Fibroblast of mammary gland (primary cell): ENCODE measurements at regions not wholly inside any gene's neighbourhood (a gene's known extent, or its start where the extent isn't known, plus 50 kb on each side); places are given as distances from the start of the nearest gene placed in this dataset.
"Not testable (repeated sequence)": the region's sequence is repeated elsewhere in the genome, so short reads cannot be mapped to it uniquely, and the experiment has no call there.

Source experiments
- DNase-seq: peaks from one replicate; pipeline ENCODE4 v3.0.0-alpha.2; 2010; ENCODE audit warnings: low read depth
- H3K4me3 ChIP-seq: 2 replicates; pipeline ENCODE4 v1.5.1; 2011; ENCODE audit warnings: low read depth, mild to moderate bottlenecking, low read length, moderate library complexity; ENCODE audit not compliant: control insufficient read depth
- TF ChIP-seq, protein P1 (sequence below): conservative IDR thresholded peaks from 2 replicates; pipeline ENCODE4 v1.5.1; 2011; ENCODE audit warnings: low read depth, low read length, inconsistent platforms; ENCODE audit not compliant: control insufficient read depth, insufficient read depth

DNA sequence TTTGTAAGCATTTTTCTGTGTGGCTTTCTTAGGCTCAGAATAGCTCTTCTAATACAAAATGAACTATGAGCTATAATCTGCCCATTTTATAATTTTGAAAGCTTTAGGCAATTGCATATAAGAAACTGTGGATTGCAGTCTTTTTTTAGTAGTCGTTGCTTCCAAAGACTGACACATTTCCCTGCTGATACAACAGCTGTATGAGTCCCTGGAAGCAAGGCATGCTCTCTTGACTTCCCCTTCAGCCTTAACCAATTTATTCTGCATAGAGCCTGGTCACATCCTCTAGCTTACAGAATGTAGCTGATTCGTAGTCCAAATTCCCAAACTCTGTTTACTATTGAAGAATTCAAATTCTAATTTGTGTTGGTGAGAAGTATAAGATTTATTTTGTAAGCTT is 155.3 kb upstream of the EYA4 start:
- TF ChIP-seq, protein P1, sequence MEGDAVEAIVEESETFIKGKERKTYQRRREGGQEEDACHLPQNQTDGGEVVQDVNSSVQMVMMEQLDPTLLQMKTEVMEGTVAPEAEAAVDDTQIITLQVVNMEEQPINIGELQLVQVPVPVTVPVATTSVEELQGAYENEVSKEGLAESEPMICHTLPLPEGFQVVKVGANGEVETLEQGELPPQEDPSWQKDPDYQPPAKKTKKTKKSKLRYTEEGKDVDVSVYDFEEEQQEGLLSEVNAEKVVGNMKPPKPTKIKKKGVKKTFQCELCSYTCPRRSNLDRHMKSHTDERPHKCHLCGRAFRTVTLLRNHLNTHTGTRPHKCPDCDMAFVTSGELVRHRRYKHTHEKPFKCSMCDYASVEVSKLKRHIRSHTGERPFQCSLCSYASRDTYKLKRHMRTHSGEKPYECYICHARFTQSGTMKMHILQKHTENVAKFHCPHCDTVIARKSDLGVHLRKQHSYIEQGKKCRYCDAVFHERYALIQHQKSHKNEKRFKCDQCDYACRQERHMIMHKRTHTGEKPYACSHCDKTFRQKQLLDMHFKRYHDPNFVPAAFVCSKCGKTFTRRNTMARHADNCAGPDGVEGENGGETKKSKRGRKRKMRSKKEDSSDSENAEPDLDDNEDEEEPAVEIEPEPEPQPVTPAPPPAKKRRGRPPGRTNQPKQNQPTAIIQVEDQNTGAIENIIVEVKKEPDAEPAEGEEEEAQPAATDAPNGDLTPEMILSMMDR: no peak

DNA sequence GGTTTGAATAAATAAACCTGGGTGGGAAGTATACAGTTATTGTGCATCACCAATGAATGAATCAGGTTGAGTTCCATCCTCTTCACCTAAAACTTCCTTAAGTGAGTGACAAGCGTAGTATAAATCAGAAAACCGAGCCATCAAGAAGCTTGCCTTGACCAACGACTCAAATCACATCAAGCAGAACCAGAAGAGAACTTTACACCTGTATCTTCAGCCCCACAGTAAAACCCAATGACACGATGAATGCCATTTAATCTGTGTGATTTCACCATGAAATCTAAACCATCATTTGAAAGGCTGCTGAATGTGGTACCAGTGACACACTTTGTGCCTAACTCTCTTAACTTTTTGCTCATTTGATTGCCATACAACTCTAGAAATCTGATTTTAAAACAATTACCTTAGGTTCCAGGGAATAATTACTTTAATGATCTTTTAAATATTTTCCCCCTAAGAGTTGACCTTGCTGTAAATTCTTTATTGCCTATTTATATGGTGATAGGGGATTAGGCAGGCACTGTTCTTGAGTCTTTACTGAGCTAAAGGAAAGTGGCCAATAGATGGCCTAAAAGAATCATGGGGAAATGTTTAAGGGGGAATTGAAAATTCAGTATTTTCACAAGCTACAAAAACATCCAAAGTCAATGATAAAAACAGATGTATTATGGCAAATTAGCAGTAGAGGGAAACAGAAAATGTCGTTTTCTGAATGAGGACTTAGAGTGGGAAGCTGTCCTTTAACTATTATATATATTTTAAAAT is 152.0 kb upstream of the EYA4 start:
- TF ChIP-seq, protein P1: no peak
- no peak for DNase-seq
- no peak overlapping the region for H3K4me3 ChIP-seq

More for the DNA sequence above, 155.3 kb upstream of the EYA4 start:
- no peak overlapping the region for H3K4me3 ChIP-seq
- no peak for DNase-seq

DNA sequence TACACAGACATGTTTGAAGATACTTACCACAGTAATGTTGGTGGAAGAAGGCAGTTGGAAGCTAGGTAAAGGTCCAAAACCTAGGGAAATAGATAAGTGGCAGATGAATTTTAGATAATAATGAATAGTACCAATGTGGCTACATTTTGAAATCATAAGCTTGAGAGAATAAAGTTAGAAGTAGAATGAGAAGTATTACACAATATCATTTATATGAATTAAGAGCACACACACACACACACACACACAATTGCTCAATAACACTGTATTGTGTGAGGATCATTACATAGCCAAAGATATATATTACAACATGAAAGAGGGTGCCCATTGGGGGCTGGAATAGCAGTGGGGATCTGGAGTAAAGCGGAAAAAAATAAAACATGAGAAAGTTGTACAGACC is 149.0 kb upstream of the EYA4 start:
- no peak for DNase-seq
- H3K4me3 ChIP-seq: no peak overlapping the region
- TF ChIP-seq, protein P1: no peak

DNA sequence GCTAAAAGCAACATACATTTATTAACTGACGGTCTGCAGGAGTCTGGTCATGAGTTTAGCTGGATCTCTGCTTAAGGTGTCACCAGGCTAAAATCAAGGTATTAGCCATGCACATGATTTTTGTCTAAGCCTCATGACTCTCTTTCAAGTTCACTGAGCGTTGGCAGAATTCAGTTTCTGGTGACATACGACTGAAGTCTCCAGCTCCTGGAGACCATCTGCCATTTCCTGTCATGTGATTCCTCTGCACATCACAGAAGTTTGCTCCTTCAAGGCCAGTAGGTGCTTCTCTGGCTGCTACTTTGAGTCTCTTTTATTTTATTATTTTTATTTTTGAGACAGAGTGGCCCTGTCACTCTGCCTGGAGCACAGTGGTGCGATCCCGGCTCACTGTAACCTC is 148.4 kb upstream of the EYA4 start:
- no peak overlapping the region for H3K4me3 ChIP-seq
- TF ChIP-seq, protein P1: no peak
- DNase-seq: no peak

DNA sequence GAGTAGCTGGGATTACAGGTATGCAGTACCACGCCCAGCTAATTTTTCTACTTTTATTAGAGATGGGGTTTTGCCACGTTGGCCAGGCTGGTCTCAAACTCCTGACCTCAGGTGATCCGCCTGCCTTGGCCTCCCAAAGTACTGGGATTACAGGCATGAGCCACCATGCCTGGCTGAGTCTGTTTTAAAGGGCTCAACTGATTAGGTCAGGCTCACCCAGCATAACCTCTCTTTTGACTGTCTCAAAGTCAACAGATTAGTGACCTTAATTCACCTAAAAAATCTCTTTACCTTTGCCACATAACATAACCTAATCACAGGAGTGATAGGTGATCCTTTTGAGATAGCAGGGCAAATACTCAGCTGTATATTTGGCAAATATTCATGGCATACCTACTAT is 147.9 kb upstream of the EYA4 start:
- not testable (repeated sequence) for H3K4me3 ChIP-seq, DNase-seq

DNA sequence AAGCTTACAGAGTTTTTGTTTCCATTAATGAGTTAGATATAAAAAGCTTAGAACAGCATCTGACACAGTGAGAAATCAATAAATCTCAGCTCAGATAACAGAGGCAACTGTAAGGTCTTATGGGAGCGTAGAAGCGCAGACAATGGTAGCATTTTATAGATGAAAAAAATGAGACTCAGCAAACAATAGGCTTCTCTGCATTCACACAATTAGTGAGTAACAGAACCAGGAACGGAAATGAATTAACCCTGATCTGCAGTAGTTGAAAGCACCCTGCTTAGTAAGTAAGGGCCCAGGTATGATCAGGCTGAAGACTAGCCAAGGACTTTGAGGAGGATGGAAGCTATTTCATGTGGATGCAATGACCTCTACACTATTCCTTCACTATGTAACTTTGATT is 147.2 kb upstream of the EYA4 start:
- TF ChIP-seq, protein P1: no peak
- DNase-seq: no peak

DNA sequence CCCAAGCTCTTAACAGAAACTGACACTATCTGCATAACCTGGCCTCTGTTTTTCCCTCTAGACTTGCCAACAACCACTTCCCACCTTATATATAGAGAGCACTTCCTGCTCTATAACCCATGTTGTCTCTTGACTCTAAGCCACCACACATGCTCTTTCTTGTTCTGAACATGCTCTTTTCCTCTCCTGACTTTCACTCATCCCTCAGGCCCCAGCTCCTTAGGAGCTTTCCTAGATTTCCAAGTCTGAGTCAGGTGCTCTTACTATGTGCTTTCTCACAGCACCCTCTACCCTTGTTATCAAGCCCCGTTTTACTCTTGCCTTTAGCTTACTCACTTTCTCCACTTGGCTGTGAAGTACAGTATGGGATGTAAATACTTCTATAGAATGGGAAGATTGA is 143.9 kb upstream of the EYA4 start:
- no peak overlapping the region for H3K4me3 ChIP-seq
- DNase-seq: no peak
- TF ChIP-seq, protein P1: no peak

More for the DNA sequence above, 147.2 kb upstream of the EYA4 start:
- no peak overlapping the region for H3K4me3 ChIP-seq
